ENCODE measurements at regions not wholly inside any gene's neighbourhood (a gene's known extent, or its start where the extent isn't known, plus 50 kb on each side); places are given as distances from the start of the nearest gene placed in this dataset.

- TF ChIP-seq CTCF (IDR thresholded peaks at IDR 0.05; ENCODE audit: low read depth, low read length, missing input control) (no peak), GABPA (IDR thresholded peaks at IDR 0.05 in 1 of 2, conservative IDR thresholded peaks at IDR 0.05 in 1 of 2) (no peak), REST (IDR thresholded peaks at IDR 0.05) (no peak)
These were observed 336.6 kb upstream of the MEOX2 start for GRCh38 chr7:16023046-16023445.

All from liver (tissue), 3 donors.